NCI-H526 (cell line): ENCODE measurements at regions not wholly inside any gene's neighbourhood (a gene's known extent, or its start where the extent isn't known, plus 50 kb on each side); places are given as distances from the start of the nearest gene placed in this dataset.
"Not testable (repeated sequence)": the region's sequence is repeated elsewhere in the genome, so short reads cannot be mapped to it uniquely, and the experiment has no call there.

Experiments
- DNase-seq, 2 experiments: peaks; one replicate each; lab custom pipeline; 2025; lab: John Stamatoyannopoulos, UW

DNA sequence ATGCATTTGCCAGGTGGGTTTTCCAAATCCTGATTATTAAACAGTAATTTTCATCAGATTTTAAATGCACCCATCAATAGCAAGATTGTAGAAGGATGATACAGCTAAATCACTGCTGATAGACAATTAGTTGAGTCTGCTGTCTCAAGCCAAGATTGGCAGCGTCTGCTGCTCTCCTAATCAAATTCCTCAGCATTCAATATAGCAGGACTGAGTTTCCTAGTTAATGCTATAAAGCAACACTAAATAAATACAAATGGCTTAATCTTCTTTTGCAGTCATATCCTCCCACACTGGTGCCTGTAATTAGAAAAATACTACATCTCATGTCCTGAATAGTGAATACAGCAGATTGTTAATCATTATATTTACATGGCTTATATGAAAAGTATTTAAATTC lies 1028.8 kb downstream of the ADGRL2 start:
- DNase-seq: no peak

DNA sequence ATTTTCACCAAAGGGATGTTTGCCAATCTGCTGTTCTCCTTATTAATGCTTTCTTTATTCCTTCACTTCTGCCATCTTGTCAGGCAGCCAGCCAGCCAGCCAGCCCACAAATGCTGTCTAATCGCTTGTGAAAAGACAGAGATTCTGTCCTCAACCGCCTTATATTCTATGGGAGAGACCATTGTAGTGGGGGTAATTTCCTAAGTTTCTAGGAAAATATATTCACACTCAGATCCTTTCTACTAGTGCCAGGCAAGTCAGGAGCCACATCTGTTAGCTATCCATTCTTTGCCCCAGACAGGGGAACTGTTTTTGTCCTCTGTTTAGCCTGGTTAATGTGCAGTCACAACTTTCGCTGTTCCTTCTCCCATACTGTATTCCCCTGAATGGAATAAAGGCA lies 1023.1 kb downstream of the ADGRL2 start:
- DNase-seq: no peak

DNA sequence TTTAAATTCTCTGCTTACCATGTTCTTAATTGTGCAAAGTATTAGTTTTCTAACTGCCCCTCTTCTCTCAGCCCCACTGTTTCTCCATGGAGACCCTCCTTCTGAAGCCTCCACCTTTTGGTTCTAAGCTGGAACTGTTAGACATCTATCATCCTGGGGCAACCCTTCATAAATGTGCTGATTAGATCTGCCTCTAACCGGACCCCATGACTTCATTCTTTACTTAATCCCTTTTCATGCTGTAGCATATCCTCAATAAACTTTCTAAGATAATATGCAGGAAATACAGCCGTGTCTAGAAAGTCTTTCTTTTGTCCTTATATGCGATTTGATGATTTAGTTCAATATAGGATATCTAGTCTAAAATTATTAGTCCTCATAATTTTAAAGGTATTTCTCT lies 1020.1 kb downstream of the ADGRL2 start:
- DNase-seq: no peak

DNA sequence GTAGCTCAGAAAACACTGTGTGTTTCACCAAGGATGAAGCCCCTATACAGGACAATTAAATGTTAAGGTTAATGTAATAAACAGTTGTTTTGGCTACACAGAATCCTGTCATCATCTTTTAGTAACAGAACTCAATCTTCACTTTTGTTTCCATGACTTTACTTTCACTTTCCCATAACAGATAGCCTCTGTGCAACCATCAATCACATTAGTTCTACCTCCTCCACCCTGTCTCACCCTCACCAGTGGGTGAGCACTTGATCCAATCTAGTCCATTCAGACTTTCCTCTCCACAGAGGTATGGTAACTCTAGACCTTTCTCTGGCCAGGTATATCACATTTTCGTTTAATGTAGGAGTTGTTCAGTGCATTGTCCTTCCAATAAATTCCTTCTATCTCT lies 1018.5 kb downstream of the ADGRL2 start:
- no peak for DNase-seq

DNA sequence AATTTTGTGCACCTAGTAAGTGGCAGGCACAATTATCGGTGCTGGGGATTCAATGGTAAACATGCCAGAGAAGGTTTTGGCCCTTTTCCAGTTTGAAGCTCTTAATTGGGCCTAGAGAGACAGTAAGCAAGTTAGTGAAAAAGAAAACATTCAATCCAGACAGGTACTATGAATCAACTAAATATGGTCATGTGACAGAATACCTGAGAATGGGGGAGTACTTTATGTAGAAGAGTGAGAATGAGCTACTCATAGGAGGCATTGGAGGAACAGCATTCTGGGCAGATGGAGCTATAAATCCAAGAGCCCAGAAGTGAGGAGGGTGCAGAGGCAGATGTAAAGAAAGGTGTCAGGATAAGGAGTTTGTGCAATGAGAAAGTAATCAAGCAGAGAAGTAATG lies 1017.9 kb downstream of the ADGRL2 start:
- DNase-seq: no peak

DNA sequence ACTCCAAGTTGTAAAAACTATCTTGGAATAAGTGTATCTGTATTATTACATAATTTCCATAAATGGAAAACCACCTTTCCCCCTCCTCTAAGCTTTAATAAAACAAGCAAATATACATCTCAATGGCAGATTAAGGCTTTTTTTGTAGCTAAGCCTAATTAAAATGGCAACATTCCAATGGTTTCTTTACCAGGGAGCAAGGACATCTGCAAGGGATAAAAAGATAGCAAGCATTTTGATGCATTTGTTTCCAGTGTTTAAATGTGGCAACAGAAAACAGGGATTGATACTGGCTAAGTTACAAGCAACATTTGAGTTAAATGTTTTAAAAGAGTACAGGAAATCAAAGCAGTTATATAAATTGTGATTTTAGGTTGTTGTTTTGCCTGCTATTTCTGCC lies 1012.7 kb downstream of the ADGRL2 start:
- no peak for DNase-seq

DNA sequence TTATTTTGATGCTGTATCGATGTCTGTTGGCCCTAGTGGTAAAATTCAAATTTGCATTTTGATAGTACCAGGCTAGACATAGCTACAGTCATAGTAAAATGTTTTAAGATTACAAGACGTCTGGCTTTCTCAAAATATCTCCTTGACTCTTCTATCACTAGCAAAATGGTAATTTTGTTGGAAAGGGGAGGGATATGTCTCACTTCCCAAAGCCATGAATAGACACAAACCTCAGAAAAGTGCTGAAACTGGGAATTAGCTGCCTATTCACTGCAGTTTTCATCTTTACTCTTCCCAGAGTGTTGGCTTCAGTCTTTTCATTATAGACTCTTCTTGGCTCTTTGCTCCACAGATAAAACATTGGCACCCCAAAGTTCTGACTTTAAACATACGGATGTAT lies 1009.9 kb downstream of the ADGRL2 start:
- DNase-seq: no peak

DNA sequence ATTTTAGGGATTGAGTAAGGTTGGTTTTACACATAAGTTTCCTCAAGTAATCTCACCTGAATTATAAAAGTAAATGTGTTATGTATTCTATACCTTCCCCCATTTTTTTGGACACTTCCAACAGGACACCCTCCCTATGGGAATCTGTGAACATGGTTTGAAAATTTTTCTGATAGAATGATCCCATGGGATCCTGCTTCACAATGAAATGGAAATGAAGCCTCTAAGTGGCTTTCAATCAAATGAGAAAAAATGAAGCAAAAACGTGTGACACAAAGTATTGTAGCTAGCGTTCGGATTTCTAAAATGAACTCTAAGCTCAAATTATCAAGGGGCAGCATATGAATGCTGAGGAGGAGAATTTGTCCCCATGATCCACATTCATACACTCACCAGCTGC lies 1006.8 kb downstream of the ADGRL2 start:
- no peak for DNase-seq

DNA sequence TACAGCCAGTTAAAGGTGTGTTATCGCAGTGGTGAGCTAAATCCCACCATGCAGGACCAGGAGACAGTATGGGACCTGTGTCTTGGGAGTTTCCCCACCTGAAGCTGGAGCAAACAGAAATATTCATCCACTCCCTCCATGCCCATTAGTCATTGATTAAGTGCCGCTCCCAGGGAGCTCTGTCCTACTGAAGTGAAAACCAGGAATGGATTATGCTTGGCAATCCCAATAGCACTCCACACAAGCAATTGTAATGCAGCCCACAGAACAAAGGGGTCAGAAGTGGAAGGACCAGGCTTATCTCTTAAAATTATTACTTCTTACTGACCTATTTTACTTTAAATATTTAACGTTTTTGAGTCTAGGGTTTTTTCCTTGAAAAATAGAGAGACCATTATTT lies 1005.4 kb downstream of the ADGRL2 start:
- no peak for DNase-seq

DNA sequence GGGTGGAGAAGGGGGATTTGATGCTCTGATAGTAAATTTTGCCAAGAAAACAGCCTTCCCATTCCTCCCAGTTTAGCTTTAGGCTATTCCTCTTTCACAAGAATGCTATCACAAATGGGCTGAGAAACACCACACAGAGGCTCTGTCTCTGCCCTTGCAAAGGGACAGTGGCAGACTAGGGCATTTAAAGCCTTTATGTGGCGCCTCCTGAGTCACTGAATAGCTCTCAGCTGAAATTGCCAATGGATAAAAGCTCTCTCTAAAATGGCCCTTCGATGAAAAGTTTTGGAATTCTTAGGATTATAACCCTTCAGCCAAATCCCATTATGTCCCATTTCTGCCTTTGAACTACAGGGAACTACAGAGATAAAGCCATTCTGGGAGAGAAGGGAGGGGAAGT lies 1000.4 kb downstream of the ADGRL2 start:
- no peak for DNase-seq

DNA sequence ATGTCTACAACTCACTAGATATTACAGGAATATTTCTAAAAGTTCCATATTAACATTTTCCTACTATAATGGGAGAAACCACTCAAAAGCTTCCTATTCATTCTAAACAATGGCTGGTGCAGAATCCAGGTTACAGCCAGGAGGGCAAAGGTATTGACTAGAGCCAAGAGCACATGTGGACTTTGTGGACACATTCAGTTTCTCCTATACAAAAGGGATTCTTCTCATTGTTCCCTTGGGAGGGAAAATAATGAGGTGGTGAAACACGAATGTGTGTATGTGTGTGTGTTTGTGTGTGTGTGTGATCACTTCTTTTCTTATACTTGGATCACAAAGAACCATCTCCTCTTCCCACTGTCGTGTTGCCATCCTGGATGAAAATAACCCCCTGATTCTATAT lies 1000.0 kb downstream of the ADGRL2 start:
- no peak for DNase-seq

DNA sequence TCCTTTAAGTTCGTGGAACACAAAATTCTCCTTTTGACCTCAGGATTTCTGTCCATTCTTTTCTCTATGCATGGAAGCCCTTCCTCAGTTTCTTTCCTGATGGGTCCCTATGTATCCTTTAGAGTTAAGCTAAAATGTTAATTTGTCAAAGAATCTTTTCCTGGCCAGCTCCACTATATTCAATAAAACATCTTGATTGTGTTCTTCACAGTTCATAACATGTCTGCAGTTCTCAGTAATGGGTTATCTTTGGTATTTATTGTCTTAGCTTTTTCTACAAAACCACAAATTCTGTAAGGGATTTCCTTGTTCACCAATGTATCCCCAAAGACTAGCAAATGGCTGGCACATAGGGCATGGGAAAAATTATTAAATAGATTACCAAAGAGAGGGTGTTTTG lies 998.5 kb downstream of the ADGRL2 start:
- DNase-seq: no peak

DNA sequence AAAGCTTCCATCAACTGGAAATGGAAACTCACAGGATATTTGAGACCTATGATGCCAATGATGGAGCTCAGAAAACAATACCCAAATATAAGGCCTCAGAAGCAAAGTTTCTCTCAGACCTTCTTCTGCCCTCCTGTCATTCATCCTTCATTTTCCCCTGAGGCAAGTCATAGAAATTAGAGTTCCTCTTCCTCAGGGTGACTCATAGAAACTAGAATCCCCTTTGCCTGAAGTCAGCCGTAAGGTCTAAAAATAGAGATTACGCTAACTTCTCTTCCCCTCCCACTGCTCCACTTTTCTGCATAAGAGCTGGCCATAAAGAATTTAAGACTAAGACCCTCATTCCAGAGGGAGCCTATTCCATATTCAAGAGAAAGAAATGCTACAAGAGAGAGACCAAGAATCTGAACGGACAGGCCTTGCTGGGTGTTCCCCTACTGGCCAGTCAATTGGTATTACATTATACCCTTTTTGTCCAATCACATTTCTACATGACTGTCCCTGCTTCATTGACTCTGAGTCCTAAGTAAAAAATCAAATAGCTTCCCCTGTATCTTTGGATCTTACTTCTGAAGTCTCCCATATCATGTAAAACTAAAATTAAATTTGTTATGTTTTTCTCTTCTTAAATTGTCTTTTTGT lies 994.9 kb downstream of the ADGRL2 start:
- no peak for DNase-seq

DNA sequence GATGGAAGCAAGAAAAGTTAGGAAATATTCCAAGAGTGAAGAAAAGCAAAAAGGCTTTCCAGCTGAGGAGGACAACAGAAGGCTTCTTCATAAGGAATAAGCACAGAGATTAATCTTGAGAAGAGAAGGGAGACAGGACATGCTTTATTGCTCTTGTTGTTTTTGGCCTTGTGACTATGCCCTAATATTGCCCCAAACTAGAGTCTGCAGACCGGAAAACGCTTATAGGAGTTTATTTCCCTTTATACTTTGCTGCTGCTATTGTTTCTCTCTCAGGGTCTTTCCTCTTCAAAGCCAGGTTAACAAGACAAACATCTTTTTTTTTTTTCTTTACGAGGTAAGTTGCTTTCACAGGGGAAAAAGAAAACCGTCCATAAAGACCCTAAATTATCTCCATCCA lies 991.4 kb downstream of the ADGRL2 start:
- no peak for DNase-seq

DNA sequence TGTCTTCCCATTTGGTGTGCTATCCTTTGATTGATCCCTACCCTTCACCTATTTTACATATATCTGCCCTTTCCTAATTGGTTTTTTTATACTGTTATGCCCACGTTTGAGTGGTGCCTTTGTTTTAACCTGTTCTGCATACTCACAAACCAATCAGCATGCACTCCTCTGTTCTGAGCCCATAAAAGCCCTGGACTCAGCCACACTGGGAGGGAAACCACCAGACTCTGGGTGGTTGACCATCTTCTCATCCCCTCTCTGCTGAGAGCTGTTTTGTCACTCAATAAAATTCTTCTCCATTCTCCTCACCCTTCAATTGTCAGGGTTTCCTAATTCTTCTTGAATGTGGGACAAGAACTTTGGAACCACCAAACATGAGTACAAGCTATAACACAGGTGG lies 989.8 kb downstream of the ADGRL2 start:
- no peak for DNase-seq

DNA sequence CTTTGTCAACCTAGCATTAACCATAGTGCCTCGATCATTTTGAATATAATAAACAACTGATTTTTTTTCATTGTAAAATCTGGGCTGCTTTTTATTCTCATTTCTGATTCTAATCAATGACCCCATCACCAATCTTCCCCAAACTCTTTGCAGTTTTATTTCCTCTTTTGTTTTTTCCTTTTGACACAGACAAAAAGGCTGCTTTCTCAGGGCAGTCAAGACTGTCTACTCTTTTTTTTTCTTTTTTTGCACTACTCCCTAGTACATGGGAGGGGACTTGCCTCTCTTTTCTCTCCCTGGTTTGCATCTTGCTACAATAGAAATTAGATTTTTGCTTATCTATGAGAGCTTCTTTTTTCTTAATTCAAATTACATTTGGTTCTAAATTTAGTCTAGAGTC lies 987.9 kb downstream of the ADGRL2 start:
- no peak for DNase-seq

DNA sequence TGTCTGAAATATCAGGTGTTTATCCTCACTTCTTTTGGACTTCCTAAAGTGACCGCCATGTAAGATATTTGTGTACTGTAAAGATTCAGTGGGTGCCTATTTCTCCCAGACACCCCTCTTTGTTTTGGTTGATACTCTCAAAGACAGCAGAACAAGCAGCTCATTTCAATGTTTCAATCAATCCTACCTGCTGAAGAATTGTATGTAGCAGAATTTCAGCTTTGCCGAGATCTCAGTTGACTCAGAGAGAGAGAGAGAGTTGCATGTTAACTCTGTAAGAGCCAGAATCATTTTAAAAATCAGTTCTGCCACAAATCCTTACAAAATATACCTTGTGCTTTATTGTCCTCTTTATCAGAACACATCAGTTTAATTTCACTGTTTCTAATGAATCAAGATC lies 987.3 kb downstream of the ADGRL2 start:
- DNase-seq: no peak

DNA sequence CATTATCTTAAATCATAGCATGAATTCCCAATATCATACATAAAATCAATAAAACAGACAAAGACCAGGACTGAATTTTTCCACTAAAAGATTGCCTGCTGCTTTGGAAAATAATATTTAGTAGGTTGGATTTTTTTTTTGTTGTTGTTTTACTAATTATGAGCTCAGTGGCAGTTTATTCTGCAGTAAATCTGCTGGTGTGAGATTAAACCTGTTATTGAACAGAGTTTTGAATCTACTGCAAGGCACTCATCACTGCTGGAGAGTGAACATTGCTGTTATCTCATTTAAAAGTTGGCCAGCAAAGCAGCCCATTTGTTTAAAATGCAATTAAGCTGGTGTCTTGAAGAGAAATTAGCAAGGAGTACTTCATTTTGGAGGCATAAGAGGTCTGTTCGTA lies 986.1 kb downstream of the ADGRL2 start:
- DNase-seq: no peak

DNA sequence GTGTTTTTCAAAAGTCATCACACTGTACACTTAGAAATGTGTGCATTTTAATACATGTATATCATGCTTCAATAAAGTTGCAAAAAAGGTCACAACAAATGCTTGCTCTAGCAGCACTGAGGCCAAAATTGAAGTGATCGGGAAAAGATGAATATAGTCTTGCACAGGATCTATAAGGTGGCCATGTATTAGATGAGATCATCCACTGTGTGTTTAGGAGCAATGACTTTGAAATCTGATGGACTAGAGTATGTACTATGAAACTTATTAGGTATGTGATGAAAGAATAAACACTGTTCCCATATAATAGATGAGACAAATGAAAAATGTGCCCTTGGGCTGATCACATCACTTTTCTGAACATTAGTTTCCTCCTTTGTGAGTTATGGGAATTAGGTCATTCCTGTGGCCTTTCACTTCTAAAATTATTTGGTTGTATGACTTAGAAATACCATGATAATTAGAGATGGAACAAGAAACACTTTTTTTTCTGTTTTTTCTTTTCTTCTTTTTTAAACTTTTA lies 984.6 kb downstream of the ADGRL2 start:
- no peak for DNase-seq

DNA sequence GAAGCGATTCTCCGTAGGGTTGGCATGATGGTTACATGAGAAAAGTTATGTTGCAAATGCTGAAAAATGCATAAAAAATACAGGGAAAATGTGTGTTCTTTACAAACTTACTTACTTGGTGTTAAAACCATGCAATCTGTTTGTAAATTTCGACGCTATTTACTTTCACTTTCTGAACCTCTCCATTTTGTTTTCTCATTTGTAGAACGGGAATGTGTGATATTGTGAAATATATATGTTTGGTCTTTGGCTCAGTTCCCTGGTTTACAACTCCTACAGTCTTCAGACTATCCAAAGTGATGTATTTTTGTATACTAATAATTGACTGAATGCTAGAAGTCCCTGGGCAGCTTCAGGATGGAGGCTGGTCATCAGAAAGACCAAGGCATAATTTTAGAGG lies 982.3 kb downstream of the ADGRL2 start:
- no peak for DNase-seq

DNA sequence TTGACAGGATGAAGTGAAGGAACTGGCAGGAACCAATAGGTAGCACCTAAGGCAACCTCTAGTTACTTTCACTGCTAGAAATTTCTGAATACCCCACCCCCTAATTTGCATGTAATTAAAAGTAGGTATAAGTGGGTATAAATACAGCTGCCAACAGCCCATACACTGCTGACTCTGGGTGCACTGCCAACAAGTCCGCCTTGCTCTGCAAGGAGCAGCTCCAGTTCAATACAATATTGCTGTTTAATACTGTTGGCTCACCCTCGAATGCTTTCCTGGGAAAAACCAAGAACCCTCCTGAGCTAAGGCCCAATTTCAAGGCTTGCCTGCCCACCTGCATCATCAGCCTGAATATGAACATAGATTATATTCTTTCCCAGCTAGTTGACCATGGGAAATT lies 981.9 kb downstream of the ADGRL2 start:
- DNase-seq: no peak

DNA sequence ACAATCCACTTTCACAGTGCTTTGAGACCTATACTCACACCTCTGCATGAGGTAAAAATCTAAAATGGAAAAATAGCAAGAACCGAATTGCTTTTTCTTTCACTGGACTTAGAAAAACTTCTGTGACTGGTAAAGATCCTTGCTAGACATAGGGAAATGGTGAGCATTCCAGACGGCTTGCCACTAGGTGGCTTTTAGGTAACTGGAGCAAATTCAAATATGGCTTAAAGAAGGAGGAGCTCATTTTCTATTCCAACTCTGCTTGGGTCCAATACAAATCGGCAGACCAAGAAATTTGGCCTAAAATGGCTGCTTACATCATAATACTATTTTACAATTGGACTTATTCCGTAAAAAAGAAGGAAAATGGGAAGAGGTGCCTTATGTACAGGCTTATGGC lies 977.9 kb downstream of the ADGRL2 start:
- DNase-seq: no peak

DNA sequence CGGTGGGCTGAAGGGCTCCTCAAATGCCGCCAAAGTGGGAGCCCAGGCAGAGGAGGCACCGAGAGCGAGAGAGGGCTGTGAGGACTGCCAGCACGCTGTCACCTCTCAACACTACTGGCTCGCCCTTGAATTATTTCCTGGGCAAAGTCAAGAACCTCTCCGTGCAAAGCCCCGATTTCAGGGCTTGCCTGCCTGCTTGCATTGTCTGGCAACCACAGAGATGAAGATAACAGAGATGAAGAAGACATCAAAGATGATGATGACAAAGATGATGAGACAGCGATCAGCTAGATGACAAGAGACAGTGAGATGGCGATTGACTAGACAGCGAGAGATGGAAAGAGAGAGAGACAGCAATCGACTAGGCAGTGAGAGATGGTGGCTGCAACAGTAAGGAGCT lies 976.5 kb downstream of the ADGRL2 start:
- DNase-seq: no peak

DNA sequence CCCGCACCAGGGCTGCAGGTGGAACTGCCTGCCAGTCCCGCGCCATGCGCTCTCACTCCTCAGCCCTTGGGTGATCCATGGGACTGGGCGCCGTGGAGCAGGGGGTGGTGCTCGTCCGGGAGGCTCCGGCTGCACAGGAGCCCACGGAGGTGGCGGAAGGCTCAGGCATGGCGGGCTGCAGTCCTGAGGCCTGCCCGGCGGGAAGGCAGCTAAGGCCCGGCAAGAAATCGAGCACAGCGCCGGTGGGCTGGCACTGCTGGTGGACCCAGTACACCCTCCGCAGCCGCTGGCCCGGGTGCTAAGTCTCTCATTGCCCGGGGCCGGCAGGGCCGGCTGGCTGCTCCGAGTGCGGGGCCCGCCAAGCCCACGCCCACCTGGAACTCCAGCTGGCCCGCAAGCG lies 976.0 kb downstream of the ADGRL2 start:
- not testable (repeated sequence) for DNase-seq
